Cerebellar nuclear complex (tissue), 1 donor: ENCODE measurements at regions not wholly inside any gene's neighbourhood (a gene's known extent, or its start where the extent isn't known, plus 50 kb on each side); places are given as distances from the start of the nearest gene placed in this dataset.

Source experiments
- DNase-seq, 2 experiments: peaks; one replicate each; lab custom pipeline; 2025; lab: John Stamatoyannopoulos, UW

DNA sequence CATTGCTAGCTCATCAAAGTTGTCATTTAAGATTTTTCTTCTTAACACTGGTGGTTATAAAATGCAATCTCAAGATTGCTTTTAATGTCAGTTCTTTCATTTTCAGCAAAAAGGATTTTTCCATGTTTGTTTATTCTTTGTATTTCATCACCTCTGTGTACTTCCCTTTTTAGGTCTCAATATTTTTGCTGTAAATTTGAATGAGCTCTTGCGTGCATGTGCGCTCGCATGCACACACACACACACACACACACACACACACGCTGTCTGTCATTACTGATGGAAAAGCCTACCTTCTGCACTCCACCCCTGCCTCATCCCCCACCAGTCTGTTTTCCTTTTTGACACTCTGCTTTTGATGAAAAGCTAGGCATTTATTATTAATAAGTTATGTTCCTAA is 85.3 kb upstream of the FYN start:
- DNase-seq: no peak

DNA sequence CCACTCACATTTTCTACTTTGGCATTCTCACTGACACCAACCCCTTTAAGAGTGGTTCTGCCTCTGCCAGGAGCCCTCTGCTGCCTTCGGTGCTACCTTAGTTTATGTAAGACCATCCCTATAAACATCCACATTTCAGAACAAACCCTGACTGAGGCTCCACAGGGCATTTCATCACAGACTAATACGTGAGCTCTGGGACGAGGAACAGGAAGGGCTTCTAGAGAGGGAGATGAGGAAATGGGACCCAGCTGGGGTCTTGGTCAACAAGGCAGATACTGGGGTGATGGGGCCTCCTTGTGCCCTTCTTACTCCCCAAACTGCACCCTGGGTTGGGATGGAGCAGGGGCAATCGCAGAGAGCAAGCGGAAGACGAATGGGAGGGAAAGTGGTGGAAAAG is 86.5 kb upstream of the FYN start:
- DNase-seq: no peak

DNA sequence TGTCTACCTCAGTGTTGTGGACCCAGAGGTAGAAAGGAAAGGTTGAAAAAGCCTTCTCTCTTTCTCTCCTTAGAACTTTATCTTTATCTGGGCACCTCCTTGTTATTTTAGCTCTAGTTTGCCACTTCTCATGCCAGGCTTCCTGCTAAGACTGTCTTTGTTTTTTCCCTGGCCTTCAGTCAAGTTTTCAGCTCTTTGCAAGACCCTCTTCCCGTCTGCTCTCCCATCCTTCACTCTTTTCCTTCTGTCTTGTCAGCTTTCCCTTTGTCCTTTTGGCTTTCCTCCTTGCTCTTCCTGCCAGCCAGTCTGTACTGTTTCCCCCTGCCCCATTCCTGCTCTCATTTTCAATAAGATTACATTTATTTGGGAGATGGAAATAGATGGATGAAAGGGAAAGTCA is 86.8 kb upstream of the CCN6 start:
- no peak for DNase-seq

DNA sequence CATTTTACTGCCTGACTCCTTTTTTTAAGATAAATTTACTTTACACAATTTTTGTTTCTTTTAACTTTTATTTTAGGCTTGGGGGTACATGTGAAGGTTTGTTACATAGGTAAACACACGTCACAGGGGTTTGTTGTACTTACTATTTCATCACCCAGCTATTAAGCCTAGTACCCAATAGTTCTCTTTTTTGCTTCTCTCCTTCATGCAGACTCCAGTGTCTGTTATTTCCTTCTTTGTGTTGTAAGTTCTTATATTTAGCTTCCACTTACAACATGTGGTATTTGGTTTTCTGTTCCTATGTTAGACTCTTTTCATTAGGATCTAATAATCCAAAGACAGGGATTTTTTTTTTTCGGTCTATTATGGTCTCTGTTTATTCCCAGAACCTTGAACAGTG is 83.5 kb upstream of the CCN6 start:
- DNase-seq: no peak

DNA sequence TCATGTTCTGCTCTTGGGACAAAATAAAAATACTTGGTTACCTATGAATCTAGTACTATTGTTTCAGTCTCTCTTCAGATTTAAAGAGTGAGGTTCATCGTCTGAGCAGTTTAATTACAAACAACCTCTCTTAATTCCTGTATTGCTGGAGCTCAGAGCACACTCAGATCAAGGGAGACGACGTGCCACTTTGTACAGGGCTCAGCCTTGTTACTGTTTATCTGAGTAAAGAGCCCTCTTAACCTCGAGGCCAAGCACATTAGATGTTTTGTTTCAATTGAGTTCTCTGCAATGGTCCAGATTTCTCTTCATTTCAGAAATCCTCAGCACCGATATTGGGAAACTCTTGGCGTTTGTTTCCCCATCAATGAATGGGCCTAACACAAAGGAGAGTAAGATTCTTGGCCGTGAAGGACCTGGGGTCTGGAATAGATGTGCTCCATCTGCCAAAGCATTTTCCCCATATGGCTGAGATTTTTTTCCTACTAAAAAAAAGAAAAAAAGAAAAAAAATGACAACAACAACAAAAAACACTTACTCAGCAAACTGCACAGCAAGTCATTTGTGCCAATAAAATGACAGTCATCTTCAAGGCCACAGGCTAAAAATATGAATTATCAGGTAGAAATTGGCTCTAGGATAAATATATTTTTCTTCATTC is 82.6 kb upstream of the CCN6 start:
- DNase-seq: no peak

DNA sequence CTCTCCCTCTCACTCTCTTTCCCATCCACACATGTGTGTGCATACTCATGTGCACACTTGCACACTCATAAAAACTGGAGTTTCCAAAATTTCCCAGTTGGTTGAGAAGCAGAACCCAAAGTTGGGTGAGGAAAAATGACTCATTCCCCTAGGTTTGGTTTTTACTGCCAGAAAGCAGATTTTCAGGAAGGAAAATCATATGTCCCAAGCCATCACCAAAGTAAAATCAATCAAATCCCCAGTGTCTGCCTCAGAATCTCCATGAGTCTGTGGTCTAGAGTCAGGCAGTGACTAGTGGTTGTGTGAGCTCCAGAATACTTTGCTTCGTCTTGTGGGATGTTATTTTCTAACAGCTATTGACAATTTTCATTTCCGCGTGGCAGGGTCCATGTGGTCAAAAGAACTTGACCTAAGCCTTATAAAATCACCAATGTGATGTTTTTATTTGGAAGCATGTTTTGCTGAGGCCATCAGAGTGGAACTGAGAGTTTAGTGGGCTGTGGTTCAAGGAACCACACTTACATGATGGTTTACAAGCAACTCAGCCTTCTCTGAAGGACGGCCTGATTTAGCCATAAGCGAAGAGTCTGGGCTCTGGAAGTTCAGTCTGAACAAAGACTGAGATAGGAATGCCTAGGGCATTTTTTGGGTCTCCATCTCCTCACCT is 81.9 kb upstream of the CCN6 start:
- DNase-seq: no peak

DNA sequence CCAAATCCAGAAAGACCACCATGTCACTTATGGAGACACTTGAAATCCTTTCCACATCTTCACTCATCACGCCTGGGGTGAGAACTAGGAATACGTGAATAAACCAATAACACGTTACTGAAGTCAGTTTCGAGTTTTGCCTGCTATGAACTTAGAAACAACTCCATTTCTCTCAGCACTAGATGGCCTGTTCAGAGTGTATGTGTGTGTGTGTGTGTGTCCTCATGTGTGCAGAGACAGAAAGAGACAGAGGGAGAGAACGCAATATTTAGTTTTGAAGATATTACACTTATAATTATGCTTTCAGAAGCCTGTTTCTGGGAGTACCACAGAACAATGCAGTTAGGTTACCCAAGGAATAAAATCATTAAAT is 81.2 kb upstream of the CCN6 start:
- no peak for DNase-seq

DNA sequence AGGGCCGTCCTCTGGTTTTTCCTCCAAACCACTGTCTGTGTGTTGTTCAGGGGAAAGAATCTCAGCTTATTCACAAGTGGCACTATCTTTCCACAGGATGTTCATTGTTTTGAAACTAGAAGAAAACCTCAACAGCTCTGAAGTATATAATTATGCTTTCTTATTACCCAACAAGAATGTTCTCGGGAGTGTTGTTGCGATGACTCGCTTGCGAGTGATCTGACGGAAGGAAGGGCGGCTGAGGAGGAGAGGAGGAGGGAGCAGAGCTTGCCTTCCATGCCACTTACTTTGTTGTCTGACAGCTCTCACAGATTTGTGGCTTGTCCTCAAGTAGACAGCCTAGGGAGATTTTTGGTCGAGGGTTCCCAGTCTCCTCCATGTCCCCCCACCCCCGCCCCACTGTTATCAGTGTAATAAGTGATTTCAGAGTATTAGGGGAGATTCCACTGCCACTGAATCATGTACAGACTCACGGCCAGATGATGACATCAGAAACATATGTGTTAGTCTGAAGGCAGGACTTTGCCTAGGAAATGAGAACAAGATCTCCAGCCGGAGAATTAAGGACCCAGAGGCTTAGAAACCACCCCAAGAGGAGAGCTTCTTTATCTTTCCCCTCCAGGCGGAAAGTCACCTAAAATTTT is 80.7 kb upstream of the CCN6 start:
- DNase-seq: no peak

DNA sequence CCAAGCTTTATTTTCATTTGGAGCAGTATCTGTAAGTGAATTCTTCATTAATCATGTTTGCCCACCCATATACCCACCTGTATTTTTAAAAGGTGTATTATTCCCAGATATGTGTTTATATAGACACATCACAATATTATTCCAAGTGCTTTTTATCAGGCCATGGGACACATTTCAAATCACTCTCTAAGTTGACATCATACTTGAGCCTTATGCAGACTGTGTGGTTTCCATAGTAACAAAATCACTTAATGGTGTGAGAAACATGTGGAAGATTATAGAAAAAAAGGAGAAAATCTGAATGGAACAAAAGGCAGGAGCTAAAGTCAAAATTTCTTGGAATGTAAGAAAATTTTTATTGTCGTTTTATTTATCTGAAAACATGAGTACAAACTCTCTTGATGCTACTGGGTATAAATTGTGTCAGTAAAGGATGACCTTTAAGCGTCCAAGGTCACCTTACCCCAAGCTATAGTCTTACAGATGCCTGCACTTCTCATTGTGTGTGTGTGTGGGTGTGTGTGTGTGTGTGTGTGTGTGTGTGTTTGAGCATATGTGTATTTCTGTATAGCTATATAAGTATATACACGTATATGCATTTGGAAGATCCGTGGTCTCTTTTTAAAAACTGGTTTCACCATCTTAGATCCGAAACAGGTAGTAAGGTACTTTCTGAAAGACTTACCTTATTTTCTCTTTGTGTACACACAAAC is 79.8 kb upstream of the CCN6 start:
- DNase-seq: no peak

DNA sequence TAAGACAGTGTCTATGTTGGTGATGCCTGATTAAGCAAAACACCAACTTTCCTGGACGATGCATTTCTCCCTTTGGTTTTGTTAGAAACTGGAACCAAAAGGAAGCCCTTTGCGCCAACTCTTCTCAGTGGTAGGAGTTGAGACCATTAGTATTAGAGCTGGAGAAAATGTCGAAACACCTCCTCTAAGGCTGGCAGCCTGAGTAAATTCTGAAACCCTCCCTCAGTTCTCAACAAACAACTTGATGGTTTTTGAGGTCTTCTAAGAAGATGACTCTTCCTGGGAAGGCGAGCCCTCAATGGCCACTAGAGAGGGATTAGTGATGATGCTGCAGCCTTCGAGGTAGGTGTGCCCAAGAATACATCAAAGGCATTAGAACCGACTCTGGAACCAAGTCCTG is 78.4 kb upstream of the CCN6 start:
- DNase-seq: no peak

DNA sequence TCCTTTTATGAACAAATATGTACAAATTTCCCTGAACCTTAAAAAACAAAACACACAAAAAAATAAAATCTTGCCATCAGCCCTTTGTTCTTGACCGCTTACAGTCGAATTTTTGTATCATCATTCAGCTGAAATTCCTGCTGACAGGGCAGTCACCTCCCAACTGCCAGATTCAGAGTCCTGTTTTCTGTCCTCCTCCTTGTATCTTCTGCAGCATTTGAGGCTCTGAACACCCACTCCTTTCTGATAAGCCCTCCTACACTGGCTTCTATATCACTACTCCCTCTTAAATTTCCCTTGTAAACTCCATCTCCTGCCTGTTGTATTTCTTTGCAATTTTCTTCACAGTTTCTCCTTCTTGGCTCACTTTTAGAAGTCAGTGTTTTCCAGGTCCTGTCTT is 77.8 kb upstream of the CCN6 start:
- no peak for DNase-seq

DNA sequence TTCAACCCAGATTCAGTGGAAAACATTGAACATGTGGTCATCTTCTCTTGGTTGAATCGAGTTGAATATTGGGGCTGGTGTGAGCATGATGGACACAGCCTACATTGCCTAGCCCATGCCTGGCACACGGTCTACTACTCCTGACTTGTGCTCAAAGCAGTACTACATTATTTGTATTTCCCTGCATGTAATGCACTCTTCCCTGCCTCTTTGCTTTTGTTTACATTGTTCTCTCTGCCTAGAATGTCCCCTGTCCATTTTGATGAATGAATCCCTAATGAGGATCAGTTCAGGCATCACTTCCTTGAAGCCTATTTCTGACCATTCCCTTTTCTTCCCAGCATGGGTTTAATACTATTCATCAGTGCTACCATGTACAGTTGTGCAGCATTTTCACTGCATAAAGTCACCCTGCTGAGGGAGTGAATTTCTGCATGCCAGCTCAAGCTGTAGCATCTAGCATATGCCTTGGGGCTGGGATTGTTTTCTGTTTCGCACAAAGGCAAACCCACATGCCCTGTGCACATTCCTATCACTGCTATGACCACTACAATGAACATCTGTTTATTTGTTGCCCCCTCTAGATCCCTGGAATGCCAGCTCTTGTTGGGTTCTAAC is 75.3 kb upstream of the CCN6 start:
- no peak for DNase-seq

DNA sequence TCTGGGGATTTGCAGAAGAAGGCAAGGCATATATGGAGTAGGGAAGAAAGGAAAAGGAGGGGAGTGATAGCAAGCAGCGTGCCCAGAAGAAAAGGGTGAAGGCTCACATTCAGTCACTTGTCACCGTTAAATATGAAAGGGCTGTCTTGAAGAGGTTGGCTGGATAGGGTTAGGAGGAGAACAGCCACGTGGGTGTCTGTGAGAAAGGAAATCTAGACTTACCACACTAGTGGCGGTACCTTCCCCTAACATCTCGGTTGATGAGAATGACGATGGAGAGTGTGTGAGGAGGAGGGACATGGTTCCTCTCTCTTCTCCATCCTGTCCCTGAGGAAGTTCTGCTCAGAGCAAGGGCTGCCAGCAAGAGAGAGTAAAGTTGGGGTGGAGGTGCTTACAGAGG is 74.3 kb upstream of the CCN6 start:
- no peak for DNase-seq

DNA sequence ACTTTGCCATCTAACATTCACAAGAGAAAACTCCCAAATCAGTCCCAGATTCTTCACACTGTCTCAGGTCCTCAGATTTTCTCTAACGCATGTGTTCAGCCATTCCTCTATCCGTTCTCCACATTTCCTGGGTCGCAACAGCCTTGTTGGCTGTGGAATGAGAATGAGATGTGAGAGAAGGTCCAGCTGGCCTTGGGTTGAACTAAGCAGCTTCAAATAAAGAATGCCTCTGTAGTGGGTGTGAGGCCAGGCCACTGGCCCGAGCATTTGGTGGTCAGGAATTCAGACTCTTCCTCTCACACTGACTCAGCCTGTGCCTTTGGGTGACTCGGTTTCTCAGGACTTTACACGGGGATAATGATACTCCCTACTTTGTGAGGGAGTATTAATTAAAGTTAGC is 73.8 kb upstream of the CCN6 start:
- no peak for DNase-seq

DNA sequence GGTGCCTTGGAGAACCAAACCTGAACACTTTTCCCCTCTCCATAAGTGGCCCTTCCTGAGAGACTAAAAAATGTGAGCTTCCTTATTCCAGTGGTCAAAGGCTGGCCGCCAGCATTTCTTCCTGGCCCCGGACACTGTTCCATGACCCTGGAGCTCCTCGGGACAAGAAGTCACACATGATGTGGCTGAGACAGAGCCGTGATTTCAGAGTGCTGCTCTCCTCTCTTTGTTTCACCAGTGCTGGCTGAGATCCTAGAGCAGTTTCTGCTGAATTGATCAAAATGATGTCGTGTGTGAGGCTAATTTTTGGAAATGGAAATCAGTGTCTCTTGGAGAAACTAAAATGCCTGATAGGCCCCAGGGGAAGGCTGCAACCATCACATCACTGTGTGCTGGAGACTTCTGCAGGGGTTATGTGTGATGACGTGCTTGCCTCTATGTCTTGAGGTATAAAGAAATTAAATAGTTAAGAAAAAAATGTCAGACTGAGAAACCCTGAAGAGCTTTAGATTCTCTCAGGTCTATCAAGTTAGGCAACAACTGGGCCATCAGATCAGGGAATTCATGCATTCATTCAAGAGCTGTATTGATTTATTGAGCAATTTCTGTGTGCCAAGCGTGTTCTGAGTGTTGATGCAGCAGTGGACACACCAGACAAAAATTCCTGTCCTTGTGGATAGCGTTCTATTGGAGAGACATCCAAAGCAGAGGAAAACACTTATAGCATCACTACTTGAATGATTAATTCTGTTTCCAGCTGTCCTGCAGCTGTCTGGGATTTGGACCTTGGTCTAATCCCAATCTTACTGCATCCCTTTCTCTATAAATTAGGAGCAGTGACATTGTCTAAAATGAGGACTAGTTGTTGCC is 72.7 kb upstream of the CCN6 start:
- no peak for DNase-seq

DNA sequence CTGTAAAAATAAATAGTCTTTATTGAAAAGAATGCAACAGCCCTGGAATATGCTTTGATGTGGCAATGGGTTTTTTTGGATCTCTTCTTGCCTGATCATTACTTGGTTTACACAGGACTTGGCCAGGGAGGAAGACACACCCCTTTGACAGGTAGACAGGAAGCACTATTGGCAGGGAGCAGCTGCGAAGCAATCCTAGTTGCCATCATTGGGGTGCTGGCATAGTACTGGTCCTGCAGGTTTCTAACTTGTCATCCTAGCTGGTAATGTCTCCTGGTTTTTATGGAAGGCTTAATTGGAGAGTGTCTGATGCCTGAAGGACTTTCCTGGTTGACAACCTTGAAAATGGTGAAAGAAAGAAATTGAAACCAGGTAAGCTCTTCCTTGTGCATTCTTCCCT is 71.2 kb upstream of the CCN6 start:
- no peak for DNase-seq

DNA sequence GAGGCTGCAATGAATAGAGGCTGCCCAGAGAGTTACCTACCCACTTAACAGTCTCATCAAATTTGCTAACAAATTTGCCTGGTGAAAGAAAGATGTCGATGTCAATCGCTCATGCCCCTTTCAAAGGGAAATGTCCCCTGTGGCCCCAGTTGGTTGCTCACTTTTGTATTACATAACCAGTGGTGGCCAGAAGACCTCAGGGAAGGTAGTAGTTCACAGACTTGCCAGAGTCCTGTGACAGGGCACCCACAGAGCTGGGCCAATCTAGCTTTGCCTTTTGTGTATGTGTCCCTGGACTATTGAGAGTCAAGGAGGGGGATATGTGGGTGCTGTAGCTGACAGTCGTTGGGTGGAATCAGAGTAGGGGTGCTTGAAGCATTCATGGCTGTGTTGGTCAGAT is 70.7 kb upstream of the CCN6 start:
- no peak for DNase-seq

DNA sequence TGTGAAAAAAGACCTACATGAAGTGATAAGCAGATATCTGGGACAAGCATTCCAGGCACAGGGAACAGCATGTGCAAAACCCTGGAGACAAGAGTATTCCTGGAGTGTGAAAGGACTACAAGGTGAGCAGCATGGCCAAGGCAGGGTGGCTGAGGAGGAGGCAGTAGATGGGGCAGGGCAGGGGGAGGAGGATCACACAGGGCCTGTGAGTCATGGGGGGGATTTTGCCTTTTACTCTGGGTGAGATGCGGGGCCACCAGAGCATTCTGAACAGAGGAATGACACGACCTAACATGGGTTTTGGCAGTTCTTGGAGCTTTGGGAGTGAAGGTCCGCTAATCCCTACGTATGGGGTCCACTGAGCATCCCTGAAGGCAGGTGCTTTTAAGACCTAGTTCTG is 69.8 kb upstream of the CCN6 start:
- DNase-seq: no peak

DNA sequence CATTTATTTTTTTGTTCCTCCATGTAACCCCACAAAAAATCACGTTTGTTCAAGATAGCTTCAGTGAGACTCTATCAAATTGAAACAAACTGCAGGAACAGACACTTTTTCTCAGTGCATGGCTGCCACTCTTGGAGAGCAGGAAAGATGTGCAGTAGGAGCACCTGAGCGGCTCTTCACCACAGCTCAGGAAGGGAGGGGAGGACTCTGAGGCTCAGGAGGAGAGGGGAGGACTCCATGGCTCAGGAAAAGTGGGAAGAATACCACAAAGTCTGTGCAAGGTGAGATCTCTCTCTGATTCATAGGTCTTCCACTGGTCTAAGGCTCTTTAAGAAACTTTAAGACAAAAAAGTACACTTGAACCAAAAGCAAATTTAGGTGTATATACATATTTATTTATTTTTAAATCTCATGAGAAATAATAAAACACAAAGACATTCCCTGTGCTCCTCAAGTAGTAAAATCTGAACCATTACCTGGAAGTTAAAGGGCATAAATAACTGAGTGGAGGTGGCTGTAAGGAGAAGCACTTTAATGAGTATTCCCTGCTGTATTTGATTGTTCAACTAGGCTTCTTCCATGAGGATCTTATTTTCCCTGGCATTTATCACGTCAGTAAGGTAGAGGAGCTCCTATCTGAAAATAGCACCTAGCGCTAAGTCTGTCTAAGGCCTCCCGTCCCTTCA is 69.2 kb upstream of the CCN6 start:
- DNase-seq: no peak

DNA sequence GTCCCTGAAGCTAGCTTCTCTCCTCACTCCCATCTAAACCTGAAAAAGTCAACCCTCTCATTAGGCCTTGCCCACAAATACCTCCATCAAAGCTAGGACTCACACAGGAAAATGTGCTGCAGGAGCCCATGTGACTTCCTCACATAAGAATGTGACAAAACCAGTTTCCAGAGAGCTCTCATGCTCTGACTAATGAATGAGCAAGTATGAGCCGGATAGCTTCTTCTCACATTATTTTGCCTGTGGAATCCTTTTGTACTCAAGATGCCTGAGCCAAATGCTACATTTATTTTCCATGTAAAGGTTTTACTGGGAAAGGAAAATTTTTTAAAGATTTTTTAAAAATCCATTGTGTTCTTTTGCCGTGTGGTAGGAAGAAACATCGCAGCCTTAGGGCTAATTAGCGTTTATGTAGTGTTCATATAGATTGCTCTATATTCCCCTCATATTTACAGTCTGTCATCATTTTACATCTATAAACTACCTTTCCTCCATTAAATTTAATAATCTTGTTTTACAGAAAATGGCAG is 68.6 kb upstream of the CCN6 start:
- DNase-seq: no peak

DNA sequence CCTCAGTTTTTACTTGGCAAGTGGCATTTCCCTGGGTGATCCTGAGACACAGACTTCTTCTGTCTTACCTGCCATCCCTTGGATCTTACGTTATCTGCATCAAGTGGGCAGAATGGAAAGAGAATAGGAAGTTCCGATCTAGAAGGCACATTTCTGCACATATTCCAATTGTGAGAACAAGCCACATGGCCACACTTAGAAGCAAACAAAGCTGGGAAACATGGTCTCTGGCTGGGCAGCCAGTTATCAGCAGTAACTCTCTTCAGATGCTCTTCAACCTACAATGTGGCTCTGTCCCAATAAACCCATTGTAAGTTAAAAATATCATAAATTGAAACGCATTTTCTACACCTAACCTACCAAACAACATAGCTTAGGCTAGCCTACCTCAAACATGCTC is 67.3 kb upstream of the CCN6 start:
- no peak for DNase-seq
